H9 (cell line): ENCODE measurements at regions not wholly inside any gene's neighbourhood (a gene's known extent, or its start where the extent isn't known, plus 50 kb on each side); places are given as distances from the start of the nearest gene placed in this dataset.

Experiments used
- DNase-seq: peaks from one replicate; pipeline ENCODE4 v3.0.0-alpha.2; 2017
- H2AFZ ChIP-seq: one replicate; pipeline ENCODE4 v1.6.1; 2013; ENCODE audit warnings: mild to moderate bottlenecking, low read length, control low read depth, moderate library complexity
- H2AK5ac ChIP-seq: 2 replicates; pipeline ENCODE4 v1.6.1; 2013; ENCODE audit warnings: low read length, control low read depth, mixed read lengths; ENCODE audit not compliant: insufficient read length
- H2BK120ac ChIP-seq: one replicate; pipeline ENCODE4 v1.6.1; 2013; ENCODE audit warnings: low read depth, mild to moderate bottlenecking, low read length, control low read depth, inconsistent platforms; ENCODE audit not compliant: poor library complexity, severe bottlenecking
- H2BK12ac ChIP-seq: 2 replicates; pipeline ENCODE4 v1.6.1; 2013; ENCODE audit warnings: low read length, control low read depth, mixed read lengths, low read depth; ENCODE audit not compliant: insufficient read length
- H2BK15ac ChIP-seq: 2 replicates; pipeline ENCODE4 v1.6.1; 2013; ENCODE audit warnings: low read depth, low read length, control low read depth
- H2BK20ac ChIP-seq: one replicate; pipeline ENCODE4 v1.6.1; 2013; ENCODE audit warnings: low read depth, mild to moderate bottlenecking, low read length, control low read depth, inconsistent platforms; ENCODE audit not compliant: poor library complexity, severe bottlenecking
- H2BK5ac ChIP-seq: 2 replicates; pipeline ENCODE4 v1.6.1; 2013; ENCODE audit warnings: low read length, control low read depth, mixed read lengths; ENCODE audit not compliant: insufficient read length
- H3K14ac ChIP-seq: 2 replicates; pipeline ENCODE4 v1.6.1; 2013; ENCODE audit warnings: low read length, control low read depth; ENCODE audit not compliant: insufficient read depth
- H3K18ac ChIP-seq: 2 replicates; pipeline ENCODE4 v1.6.1; 2013; ENCODE audit warnings: low read depth, mild to moderate bottlenecking, mixed read lengths, low read length, control low read depth; ENCODE audit not compliant: insufficient read length
- H3K23ac ChIP-seq: 2 replicates; pipeline ENCODE4 v1.6.1; 2013; ENCODE audit warnings: low read length, control low read depth, mixed read lengths, low read depth; ENCODE audit not compliant: insufficient read length
- H3K23me2 ChIP-seq: 2 replicates; pipeline ENCODE4 v1.6.1; 2013; ENCODE audit warnings: low read depth, mild to moderate bottlenecking, mixed read lengths, low read length, control low read depth; ENCODE audit not compliant: insufficient read length, poor library complexity, severe bottlenecking
- H3K27ac ChIP-seq: 2 replicates; pipeline ENCODE4 v1.5.1; 2013; ENCODE audit warnings: low read length, control low read depth, mixed read lengths, low read depth; ENCODE audit not compliant: insufficient read length
- H3K27me3 ChIP-seq: 2 replicates; pipeline ENCODE4 v1.6.1; 2013; ENCODE audit warnings: low read length, control low read depth, inconsistent platforms; ENCODE audit not compliant: insufficient read depth
- H3K4ac ChIP-seq: 2 replicates; pipeline ENCODE4 v1.6.1; 2013; ENCODE audit warnings: low read depth, mild to moderate bottlenecking, control low read depth, inconsistent platforms, low read length, moderate library complexity
- H3K4me1 ChIP-seq: 2 replicates; pipeline ENCODE4 v1.6.1; 2013; ENCODE audit warnings: low read length, control low read depth, inconsistent platforms; ENCODE audit not compliant: insufficient read depth
- H3K4me2 ChIP-seq: 2 replicates; pipeline ENCODE4 v1.6.1; 2013; ENCODE audit warnings: low read length, control low read depth, mixed read lengths; ENCODE audit not compliant: insufficient read length, insufficient read depth
- H3K56ac ChIP-seq: 2 replicates; pipeline ENCODE4 v1.6.1; 2013; ENCODE audit warnings: low read depth, mild to moderate bottlenecking, mixed read lengths, low read length, control low read depth; ENCODE audit not compliant: insufficient read length
- H3K79me1 ChIP-seq: 2 replicates; pipeline ENCODE4 v1.6.1; 2013; ENCODE audit warnings: low read depth, mild to moderate bottlenecking, moderate library complexity, low read length, control low read depth, inconsistent platforms; ENCODE audit not compliant: insufficient read depth, poor library complexity, severe bottlenecking
- H3K79me2 ChIP-seq: 2 replicates; pipeline ENCODE4 v1.6.1; 2013; ENCODE audit warnings: low read length, control low read depth, inconsistent platforms; ENCODE audit not compliant: insufficient read depth
- H3K9ac ChIP-seq: 2 replicates; pipeline ENCODE4 v1.6.1; 2013; ENCODE audit warnings: low read length, control low read depth, mixed read lengths; ENCODE audit not compliant: insufficient read length; ENCODE audit errors: extremely low read depth
- H3K9me3 ChIP-seq: one replicate; pipeline ENCODE4 v1.6.1; 2013; ENCODE audit warnings: low read depth, low read length, inconsistent platforms; ENCODE audit not compliant: control insufficient read depth
- H3T11ph ChIP-seq: one replicate; pipeline ENCODE4 v1.6.1; 2013; ENCODE audit warnings: mild to moderate bottlenecking, low read length, control low read depth, inconsistent platforms
- H4K20me1 ChIP-seq: one replicate; pipeline ENCODE4 v1.6.1; 2013; ENCODE audit not compliant: control insufficient read depth, insufficient read length, insufficient read depth
- H4K5ac ChIP-seq: 2 replicates; pipeline ENCODE4 v1.6.1; 2013; ENCODE audit warnings: low read depth, mild to moderate bottlenecking, mixed read lengths, low read length, control low read depth; ENCODE audit not compliant: insufficient read length
- H4K8ac ChIP-seq: replicated peaks from 2 replicates; pipeline ENCODE4 v1.6.1; 2013; ENCODE audit warnings: low read length, control low read depth, mixed read lengths, low read depth; ENCODE audit not compliant: insufficient read length
- H4K91ac ChIP-seq: 2 replicates; pipeline ENCODE4 v1.6.1; 2013; ENCODE audit warnings: low read depth, mild to moderate bottlenecking, moderate library complexity, mixed read lengths, low read length, control low read depth; ENCODE audit not compliant: insufficient read length
- H3K27ac Mint-ChIP-seq, 3 experiments: 2 replicates in 2 of 3; 3 replicates in 1 of 3; pipeline ENCODE4 v1.8.0; 2020 to 2021; ENCODE audit warnings: mixed read lengths in 3 of 3, mild to moderate bottlenecking in 1 of 3, moderate library complexity in 1 of 3
- H3K27me3 Mint-ChIP-seq: 2 replicates; pipeline ENCODE4 v1.8.0; 2021; ENCODE audit warnings: low read depth, mild to moderate bottlenecking, moderate library complexity, mixed read lengths
- H3K36me3 Mint-ChIP-seq, 3 experiments: 2 replicates in 2 of 3; 3 replicates in 1 of 3; pipeline ENCODE4 v1.8.0; 2020 to 2021; ENCODE audit warnings: low read depth in 3 of 3, mixed read lengths in 3 of 3; ENCODE audit not compliant: insufficient read depth in 1 of 3
- H3K4me1 Mint-ChIP-seq, 2 experiments: 2 replicates each; pipeline ENCODE4 v1.8.0; 2020; ENCODE audit warnings: mixed read lengths in 2 of 2
- H3K4me3 Mint-ChIP-seq, 2 experiments: 2 replicates in 1 of 2; 3 replicates in 1 of 2; pipeline ENCODE4 v1.8.0; 2020 to 2021; ENCODE audit warnings: mild to moderate bottlenecking in 2 of 2, mixed read lengths in 2 of 2, moderate library complexity in 1 of 2
- H3K9me3 Mint-ChIP-seq, 2 experiments: 2 replicates in 1 of 2; 3 replicates in 1 of 2; pipeline ENCODE4 v1.8.0; 2020; ENCODE audit warnings: mild to moderate bottlenecking in 2 of 2, mixed read lengths in 2 of 2, moderate library complexity in 1 of 2
- CTCF ChIP-seq: fragments of 200-600 bp; sonication (generic); conservative IDR thresholded peaks from 3 replicates; pipeline ENCODE4 v1.8.0; 2021; ENCODE audit warnings: antibody characterized with exemption, mild to moderate bottlenecking
- WGBS: extraction: QIAGEN DNeasy Blood & Tissue Kit; methylation state at CpG from one replicate; pipeline ENCODE4 v1.1.7; 2013; ENCODE audit warnings: missing lambda C conversion rate, low lambda C conversion rate, mixed read lengths; ENCODE audit not compliant: insufficient read length; ENCODE audit errors: extremely low coverage; 5-methylcytosine and 5-hydroxymethylcytosine counted together

GRCh38 chr13:111969551-111970135 is 97.3 kb upstream of the SOX1 start:
- Histone ChIP-seq H4K5ac (no peak overlapping the region), H3K14ac (no peak overlapping the region), H2AFZ (no peak overlapping the region), H2BK15ac (no peak overlapping the region), H4K8ac (no peak overlapping the region), H3K9me3 (no peaks in the 10 kb centered on the region), H4K91ac (no peak overlapping the region), H3T11ph (no peak overlapping the region), H3K79me2 (no peaks in the 10 kb centered on the region), H3K9ac (no peak overlapping the region), H4K20me1 (no peaks in the 10 kb centered on the region), H3K27ac (no peak overlapping the region), H3K79me1 (no peaks in the 10 kb centered on the region), H3K23me2 (no peaks in the 10 kb centered on the region), H3K27me3 (no peaks in the 10 kb centered on the region), H3K4ac (no peak overlapping the region), H3K56ac (no peak overlapping the region), H2BK20ac (no peak overlapping the region), H3K4me2 (no peak overlapping the region), H2BK12ac (no peak overlapping the region), H3K18ac (no peak overlapping the region), H2BK5ac (no peak overlapping the region), H3K4me1 (no peaks in the 10 kb centered on the region), H2BK120ac (no peak overlapping the region), H2AK5ac (no peak overlapping the region), H3K23ac (no peak overlapping the region)
- Mint-ChIP-seq H3K36me3 (no peaks in the 10 kb centered on the region), H3K9me3 (peaks cover 0 to 3% of the 10 kb centered on the region in 2 experiments; a peak in 2 of 5 replicates), H3K4me3 (no peak overlapping the region), H3K4me1 (peaks cover 12 to 27% of the 10 kb centered on the region in 2 experiments), H3K27ac (no peak overlapping the region), H3K27me3 (peaks cover 37% of the 10 kb centered on the region)
- no CpG with 5 or more reads among the region's 9 CpGs for WGBS
- TF ChIP-seq CTCF = no peak
- no peak for DNase-seq
